Vagina (tissue), 2 donors: ENCODE measurements at regions not wholly inside any gene's neighbourhood (a gene's known extent, or its start where the extent isn't known, plus 50 kb on each side); places are given as distances from the start of the nearest gene placed in this dataset.
A peak's percentile ranks its signal among the peaks of the same experiment; 100 is the strongest.

Source experiments
- DNase-seq, 2 donors: peaks; one replicate each; pipeline ENCODE4 v3.0.0-alpha.2; 2017; ENCODE audit errors: extremely low spot score in 2 of 2
- H3K27ac ChIP-seq: fragments of 200-600 bp; sonication (generic); one replicate; pipeline ENCODE4 v1.5.1; 2019
- H3K27me3 ChIP-seq: fragments of 200-600 bp; sonication (generic); one replicate; pipeline ENCODE4 v1.5.1; 2019
- H3K36me3 ChIP-seq, 2 donors: fragments of 200-600 bp; sonication (generic); one replicate each; pipeline ENCODE4 v1.5.1; 2017 to 2019
- H3K4me1 ChIP-seq: fragments of 200-600 bp; sonication (generic); one replicate; pipeline ENCODE4 v1.5.1; 2019
- H3K4me3 ChIP-seq, 2 donors: fragments of 200-600 bp; sonication (generic); 1 replicate in 1 of 2; 2 replicates in 1 of 2; pipeline ENCODE4 v1.5.1; 2016 to 2019
- H3K9me3 ChIP-seq: fragments of 200-600 bp; sonication (generic); one replicate; pipeline ENCODE4 v1.5.1; 2019
- POLR2A ChIP-seq, 2 donors: fragments of 450-650 bp; IDR thresholded peaks; one replicate each; pipeline ENCODE4 v1.6.1; 2017; ENCODE audit warnings: antibody characterized with exemption in 2 of 2, mild to moderate bottlenecking in 2 of 2, moderate library complexity in 2 of 2
- POLR2AphosphoS5 ChIP-seq, 2 donors: sonication (generic); formaldehyde crosslinking; IDR thresholded peaks; one replicate each; pipeline ENCODE4 v1.9.0; 2017; ENCODE audit warnings: antibody characterized with exemption in 2 of 2, mild to moderate bottlenecking in 2 of 2, low read depth in 1 of 2; ENCODE audit not compliant: insufficient read depth in 1 of 2
- intact Hi-C: fragments of 100-400 bp; cut with DNase I; formaldehyde crosslinking; loops from one replicate; pipeline ENCODE4 v1.15.1; 2023
- TF ChIP-seq, protein P1 (sequence below), 3 experiments: fragments of 450-650 bp in 2 of 3; fragments of 200-600 bp in 1 of 3; sonication (generic) in 1 of 3; IDR thresholded peaks; one replicate each; pipeline ENCODE4 v1.5.1; 2017 to 2019; ENCODE audit warnings: antibody characterized with exemption in 3 of 3, mild to moderate bottlenecking in 2 of 3, moderate library complexity in 2 of 3

GRCh38 chr2:119104414-119104813, 54.1 kb downstream of the C1QL2 start:
- Histone ChIP-seq H3K4me1 (no peaks in the 10 kb centered on the region), H3K9me3 (no peaks in the 10 kb centered on the region), H3K36me3 (no peaks in the 10 kb centered on the region), H3K27ac (no peak overlapping the region), H3K27me3 (no peaks in the 10 kb centered on the region), H3K4me3 (no peak overlapping the region)
- DNase-seq: peak in 1 of 2 donors; percentile 9
- no peak for TF ChIP-seq POLR2AphosphoS5 (IDR thresholded peaks at IDR 0.05; ENCODE audit: insufficient read depth in 1 of 2, low read depth in 1 of 2)
- intact Hi-C loops: no loop called here

DNA sequence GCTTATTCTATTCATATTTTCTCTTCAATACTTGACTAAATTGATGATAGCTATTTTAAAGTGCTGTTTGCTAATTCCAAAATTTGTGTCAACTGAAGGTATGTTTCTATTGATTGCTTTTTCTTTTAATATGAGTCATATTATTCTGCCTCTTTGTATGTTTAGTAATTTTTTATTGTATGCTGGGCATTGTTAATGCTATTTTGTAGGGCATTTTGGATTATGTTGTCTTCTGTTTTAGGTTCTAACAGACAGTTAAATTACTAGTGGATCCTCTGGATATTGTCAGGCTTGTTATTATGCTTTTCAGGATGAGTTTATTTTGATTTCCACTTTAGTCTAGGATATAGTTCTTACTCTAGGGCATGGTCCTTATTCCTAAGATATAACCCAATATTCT, 55.6 kb downstream of the C1QL2 start:
- intact Hi-C loops: no loop called here
- TF ChIP-seq, protein P1, sequence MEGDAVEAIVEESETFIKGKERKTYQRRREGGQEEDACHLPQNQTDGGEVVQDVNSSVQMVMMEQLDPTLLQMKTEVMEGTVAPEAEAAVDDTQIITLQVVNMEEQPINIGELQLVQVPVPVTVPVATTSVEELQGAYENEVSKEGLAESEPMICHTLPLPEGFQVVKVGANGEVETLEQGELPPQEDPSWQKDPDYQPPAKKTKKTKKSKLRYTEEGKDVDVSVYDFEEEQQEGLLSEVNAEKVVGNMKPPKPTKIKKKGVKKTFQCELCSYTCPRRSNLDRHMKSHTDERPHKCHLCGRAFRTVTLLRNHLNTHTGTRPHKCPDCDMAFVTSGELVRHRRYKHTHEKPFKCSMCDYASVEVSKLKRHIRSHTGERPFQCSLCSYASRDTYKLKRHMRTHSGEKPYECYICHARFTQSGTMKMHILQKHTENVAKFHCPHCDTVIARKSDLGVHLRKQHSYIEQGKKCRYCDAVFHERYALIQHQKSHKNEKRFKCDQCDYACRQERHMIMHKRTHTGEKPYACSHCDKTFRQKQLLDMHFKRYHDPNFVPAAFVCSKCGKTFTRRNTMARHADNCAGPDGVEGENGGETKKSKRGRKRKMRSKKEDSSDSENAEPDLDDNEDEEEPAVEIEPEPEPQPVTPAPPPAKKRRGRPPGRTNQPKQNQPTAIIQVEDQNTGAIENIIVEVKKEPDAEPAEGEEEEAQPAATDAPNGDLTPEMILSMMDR (IDR thresholded peaks at IDR 0.05): no peak
- TF ChIP-seq POLR2A (IDR thresholded peaks at IDR 0.05) (no peak), POLR2AphosphoS5 (IDR thresholded peaks at IDR 0.05; ENCODE audit: insufficient read depth in 1 of 2, low read depth in 1 of 2) (no peak)

GRCh38 chr2:119088416-119088815, 70.1 kb downstream of the C1QL2 start:
- TF ChIP-seq POLR2A (IDR thresholded peaks at IDR 0.05) (no peak), POLR2AphosphoS5 (IDR thresholded peaks at IDR 0.05; ENCODE audit: insufficient read depth in 1 of 2, low read depth in 1 of 2) (no peak)
- TF ChIP-seq, protein P1 (IDR thresholded peaks at IDR 0.05): no peak

More for the DNA sequence above, 55.6 kb downstream of the C1QL2 start:
- H3K36me3 ChIP-seq: no peaks in the 10 kb centered on the region
- H3K4me1 ChIP-seq: no peaks in the 10 kb centered on the region
- H3K9me3 ChIP-seq: no peaks in the 10 kb centered on the region
- H3K4me3 ChIP-seq: no peak overlapping the region
- H3K27me3 ChIP-seq: no peaks in the 10 kb centered on the region
- H3K27ac ChIP-seq: no peak overlapping the region
- DNase-seq: no peak

GRCh38 chr2:119086327-119086726, 72.2 kb downstream of the C1QL2 start:
- Histone ChIP-seq H3K4me1 (no peaks in the 10 kb centered on the region), H3K9me3 (no peaks in the 10 kb centered on the region), H3K36me3 (no peaks in the 10 kb centered on the region), H3K4me3 (no peak overlapping the region), H3K27me3 (no peaks in the 10 kb centered on the region), H3K27ac (no peak overlapping the region)
- DNase-seq: no peak
- TF ChIP-seq, protein P1 (IDR thresholded peaks at IDR 0.05): no peak
- TF ChIP-seq POLR2AphosphoS5 (IDR thresholded peaks at IDR 0.05; ENCODE audit: insufficient read depth in 1 of 2, low read depth in 1 of 2) (no peak), POLR2A (IDR thresholded peaks at IDR 0.05) (no peak)
- intact Hi-C loops: no loop called here

More at GRCh38 chr2:119088416-119088815, 70.1 kb downstream of the C1QL2 start:
- no peaks in the 10 kb centered on the region for H3K9me3 ChIP-seq
- DNase-seq: no peak
- H3K27ac ChIP-seq: no peak overlapping the region
- no peaks in the 10 kb centered on the region for H3K4me1 ChIP-seq
- no peaks in the 10 kb centered on the region for H3K27me3 ChIP-seq
- H3K4me3 ChIP-seq: no peak overlapping the region
- H3K36me3 ChIP-seq: no peaks in the 10 kb centered on the region
- intact Hi-C loops: no loop called here

DNA sequence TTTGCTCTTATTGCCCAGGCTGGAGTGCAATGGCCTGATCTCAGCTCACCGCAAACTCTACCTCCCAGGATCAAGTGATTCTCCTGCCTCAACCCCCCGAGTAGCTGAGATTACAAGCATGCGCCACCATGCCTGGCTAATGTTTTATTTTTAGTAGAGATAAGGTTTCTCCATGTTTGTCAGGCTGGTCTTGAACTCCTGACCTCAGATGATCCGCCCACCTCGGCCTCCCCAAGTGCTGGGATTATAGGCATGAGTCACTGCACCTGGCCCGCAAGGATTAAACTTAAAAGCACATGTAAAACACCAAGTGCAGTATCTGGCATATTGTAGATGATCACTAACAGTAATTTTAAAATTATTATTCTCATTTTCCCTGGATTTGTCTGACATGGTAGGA, 72.9 kb downstream of the C1QL2 start:
- TF ChIP-seq POLR2A (IDR thresholded peaks at IDR 0.05) (no peak), POLR2AphosphoS5 (IDR thresholded peaks at IDR 0.05; ENCODE audit: insufficient read depth in 1 of 2, low read depth in 1 of 2) (no peak)
- TF ChIP-seq, protein P1 (IDR thresholded peaks at IDR 0.05): no peak
- Histone ChIP-seq H3K9me3 (no peaks in the 10 kb centered on the region), H3K4me1 (no peaks in the 10 kb centered on the region), H3K27me3 (no peaks in the 10 kb centered on the region), H3K27ac (no peak overlapping the region), H3K4me3 (no peak overlapping the region), H3K36me3 (no peaks in the 10 kb centered on the region)
- DNase-seq: peak in 1 of 2 donors; percentile 27
- intact Hi-C loops: no loop called here
